ENCODE measurements at regions not wholly inside any gene's neighbourhood (a gene's known extent, or its start where the extent isn't known, plus 50 kb on each side); places are given as distances from the start of the nearest gene placed in this dataset.
"Not testable (repeated sequence)": the region's sequence is repeated elsewhere in the genome, so short reads cannot be mapped to it uniquely, and the experiment has no call there.

DNA sequence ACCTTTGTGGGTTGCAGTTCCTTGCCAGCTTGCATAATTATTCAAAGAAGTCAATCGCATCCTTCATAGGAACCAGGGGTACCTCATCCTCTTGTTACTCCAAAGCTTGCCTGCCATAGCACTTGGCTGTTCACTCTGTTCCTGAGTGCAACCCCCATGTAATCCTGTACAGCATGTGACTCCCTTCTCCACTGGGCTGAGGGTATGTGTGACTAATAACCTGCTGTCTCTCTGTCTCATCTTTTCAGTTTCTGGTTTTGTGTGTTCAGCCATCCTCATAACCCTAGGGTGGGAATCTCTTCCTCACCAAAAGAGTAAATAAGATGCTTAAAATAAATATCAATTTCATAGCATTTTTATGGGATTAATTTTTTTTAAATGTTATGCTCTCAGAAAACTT lies 351.9 kb downstream of the S1PR1 start:
- DNase-seq: no peak
- 78% methylated on average over 1 of the region's 1 CpG for WGBS, 2 donors
- Histone ChIP-seq H3K27me3 (no peaks in the 10 kb centered on the region), H3K9me3 (no peaks in the 10 kb centered on the region), H3K27ac (no peak overlapping the region), H3K4me3 (no peak overlapping the region), H3K4me1 (no peaks in the 10 kb centered on the region), H3K36me3 (ENCODE audit: low read depth, missing control alignments) (no peaks in the 10 kb centered on the region)
- intact Hi-C loops (cut with DNase I; ENCODE audit: low total_unique reads): no loop called here
- no peak for TF ChIP-seq POLR2A (IDR thresholded peaks at IDR 0.05)
- TF ChIP-seq, protein P1, sequence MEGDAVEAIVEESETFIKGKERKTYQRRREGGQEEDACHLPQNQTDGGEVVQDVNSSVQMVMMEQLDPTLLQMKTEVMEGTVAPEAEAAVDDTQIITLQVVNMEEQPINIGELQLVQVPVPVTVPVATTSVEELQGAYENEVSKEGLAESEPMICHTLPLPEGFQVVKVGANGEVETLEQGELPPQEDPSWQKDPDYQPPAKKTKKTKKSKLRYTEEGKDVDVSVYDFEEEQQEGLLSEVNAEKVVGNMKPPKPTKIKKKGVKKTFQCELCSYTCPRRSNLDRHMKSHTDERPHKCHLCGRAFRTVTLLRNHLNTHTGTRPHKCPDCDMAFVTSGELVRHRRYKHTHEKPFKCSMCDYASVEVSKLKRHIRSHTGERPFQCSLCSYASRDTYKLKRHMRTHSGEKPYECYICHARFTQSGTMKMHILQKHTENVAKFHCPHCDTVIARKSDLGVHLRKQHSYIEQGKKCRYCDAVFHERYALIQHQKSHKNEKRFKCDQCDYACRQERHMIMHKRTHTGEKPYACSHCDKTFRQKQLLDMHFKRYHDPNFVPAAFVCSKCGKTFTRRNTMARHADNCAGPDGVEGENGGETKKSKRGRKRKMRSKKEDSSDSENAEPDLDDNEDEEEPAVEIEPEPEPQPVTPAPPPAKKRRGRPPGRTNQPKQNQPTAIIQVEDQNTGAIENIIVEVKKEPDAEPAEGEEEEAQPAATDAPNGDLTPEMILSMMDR (IDR thresholded peaks at IDR 0.05): no peak

DNA sequence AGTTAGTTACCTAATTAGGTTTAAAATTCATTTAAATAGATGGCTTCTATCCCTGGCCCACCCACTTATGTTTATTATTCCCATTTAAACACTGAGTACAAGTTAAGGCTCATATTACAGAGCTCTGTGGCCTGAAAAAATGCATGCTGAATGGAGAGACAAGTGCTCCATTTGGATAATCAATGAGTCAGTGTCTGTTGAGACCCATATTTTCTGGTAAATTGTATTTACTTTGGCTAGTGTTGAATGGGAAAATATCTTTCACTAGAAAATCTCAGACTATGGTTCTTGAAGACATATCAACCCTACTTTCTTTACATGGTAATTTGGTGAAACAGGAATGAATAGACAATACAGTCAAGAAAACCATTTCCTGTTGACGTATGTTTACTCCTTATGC lies 356.0 kb downstream of the S1PR1 start:
- H3K36me3 ChIP-seq (ENCODE audit: low read depth, missing control alignments): no peaks in the 10 kb centered on the region
- intact Hi-C loops (cut with DNase I; ENCODE audit: low total_unique reads): no loop called here
- no peaks in the 10 kb centered on the region for H3K27me3 ChIP-seq
- no peak for DNase-seq
- TF ChIP-seq, protein P1 (IDR thresholded peaks at IDR 0.05): no peak
- TF ChIP-seq POLR2A (IDR thresholded peaks at IDR 0.05): no peak
- no peak overlapping the region for H3K4me3 ChIP-seq
- H3K4me1 ChIP-seq: no peaks in the 10 kb centered on the region
- H3K9me3 ChIP-seq: no peaks in the 10 kb centered on the region
- no peak overlapping the region for H3K27ac ChIP-seq
- WGBS, 2 donors: 87 to 95% methylated on average over 1 of the region's 1 CpG

DNA sequence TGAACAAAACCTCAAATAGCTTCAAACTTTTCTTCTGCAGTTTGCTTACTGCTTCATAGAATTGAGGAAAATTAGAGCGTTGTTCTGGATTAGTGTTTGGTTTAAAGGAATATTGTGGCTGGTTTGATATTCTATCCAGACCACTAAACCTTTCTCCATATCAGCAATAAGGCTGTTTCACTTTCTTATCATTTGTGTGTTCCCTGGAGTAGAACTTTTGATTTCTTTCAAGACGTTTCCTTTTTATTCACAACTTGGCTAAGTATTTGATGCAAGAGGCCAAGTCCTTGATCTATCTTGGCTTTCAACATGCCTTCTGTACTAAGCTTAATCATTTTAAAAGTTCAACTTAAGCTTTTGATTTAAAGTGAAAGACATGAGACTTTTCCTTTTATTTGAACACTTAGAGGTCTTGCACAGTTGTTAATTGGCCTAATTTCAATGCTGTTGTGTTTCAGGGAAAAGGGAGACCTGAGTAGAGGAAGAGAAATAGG lies 359.1 kb downstream of the S1PR1 start:
- Histone ChIP-seq H3K36me3 (ENCODE audit: low read depth, missing control alignments) (no peaks in the 10 kb centered on the region), H3K27me3 (no peaks in the 10 kb centered on the region), H3K27ac (no peak overlapping the region), H3K4me1 (no peaks in the 10 kb centered on the region), H3K4me3 (no peak overlapping the region), H3K9me3 (no peaks in the 10 kb centered on the region)
- WGBS, 2 donors: 33 to 42% methylated on average over 2 of the region's 2 CpGs
- no peak for TF ChIP-seq POLR2A (IDR thresholded peaks at IDR 0.05)
- TF ChIP-seq, protein P1 (IDR thresholded peaks at IDR 0.05): no peak
- DNase-seq: no peak
- intact Hi-C loops (cut with DNase I; ENCODE audit: low total_unique reads): no loop called here

DNA sequence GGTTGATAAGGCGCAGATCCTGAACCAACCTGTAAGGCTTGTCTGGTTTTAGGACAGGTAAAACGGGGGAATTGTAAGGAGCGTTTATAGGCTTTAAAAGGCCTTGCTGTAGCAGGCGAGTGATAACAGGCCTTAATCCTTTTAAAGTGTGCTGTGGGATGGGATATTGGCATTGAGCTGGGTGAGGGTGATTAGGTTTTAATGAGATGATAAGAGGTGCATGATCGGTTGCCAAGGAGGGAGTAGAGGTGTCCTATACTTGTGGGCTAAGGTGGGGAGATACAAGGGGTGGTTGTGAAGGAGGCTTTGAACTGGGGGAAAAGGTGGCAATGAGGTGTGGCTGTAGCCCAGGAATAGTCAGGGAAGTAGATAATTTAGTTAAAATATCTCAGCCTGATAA lies 363.8 kb downstream of the S1PR1 start:
- H3K4me3 ChIP-seq; H3K36me3 ChIP-seq (ENCODE audit: low read depth, missing control alignments); H3K4me1 ChIP-seq; H3K27ac ChIP-seq; H3K9me3 ChIP-seq; intact Hi-C loops (cut with DNase I; ENCODE audit: low total_unique reads); H3K27me3 ChIP-seq; DNase-seq: not testable (repeated sequence)
- 66 to 91% methylated on average over 5 of the region's 5 CpGs for WGBS, 2 donors

DNA sequence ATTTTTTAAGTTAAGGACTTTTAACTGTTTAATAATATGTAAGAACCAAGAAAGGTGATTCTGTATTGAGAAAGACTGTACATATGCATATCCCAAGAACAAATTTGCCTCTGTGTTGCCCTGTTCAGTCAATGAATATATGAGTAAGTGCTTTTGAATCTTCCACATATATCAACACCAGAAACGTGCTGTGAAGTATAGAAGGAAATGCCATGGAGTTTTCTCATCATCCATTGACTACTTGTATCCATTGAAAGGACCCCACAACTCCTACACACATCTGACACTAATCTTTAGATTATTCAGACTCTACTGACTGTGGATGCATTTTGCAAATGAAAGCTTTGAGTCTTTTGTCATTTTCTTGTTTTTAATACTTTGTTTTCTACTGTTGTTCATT lies 366.9 kb downstream of the S1PR1 start:
- Histone ChIP-seq H3K4me3 (no peak overlapping the region), H3K27me3 (no peaks in the 10 kb centered on the region), H3K36me3 (ENCODE audit: low read depth, missing control alignments) (no peaks in the 10 kb centered on the region), H3K27ac (no peak overlapping the region), H3K9me3 (no peaks in the 10 kb centered on the region), H3K4me1 (no peaks in the 10 kb centered on the region)
- WGBS, 2 donors: 23 to 26% methylated on average over 1 of the region's 1 CpG
- intact Hi-C loops (cut with DNase I; ENCODE audit: low total_unique reads): no loop called here
- TF ChIP-seq, protein P1 (IDR thresholded peaks at IDR 0.05): no peak
- TF ChIP-seq POLR2A (IDR thresholded peaks at IDR 0.05): no peak
- no peak for DNase-seq
